A549 (cell line): ENCODE measurements at regions not wholly inside any gene's neighbourhood (a gene's known extent, or its start where the extent isn't known, plus 50 kb on each side); places are given as distances from the start of the nearest gene placed in this dataset.

ENCODE experiments used
- ATAC-seq, 2 experiments: fragments of 200-7000 bp in 1 of 2; fragments of >200 bp in 1 of 2; cut with Nextera tagmentation in 1 of 2; cut with Tn5 transposase in 1 of 2; 3 replicates each; pipeline versions ENCODE4 v1.8.0 to v1.9.1; 2018 to 2020; ENCODE audit warnings: mild to moderate bottlenecking in 1 of 2, moderate library complexity in 1 of 2
- CTCF ChIA-PET: fragments of 300-600 bp; sonication (Branson Sonifier 250); formaldehyde crosslinking; extraction: SDS; loops from one replicate; lab custom pipeline; 2021; ENCODE audit warnings: antibody characterized with exemption, inconsistent platforms; lab: Yijun Ruan, JAX
- POLR2A ChIA-PET: fragments of 350-600 bp; formaldehyde crosslinking; extraction: SDS; loops from one replicate; lab custom pipeline; 2021; ENCODE audit warnings: antibody characterized with exemption, inconsistent platforms; lab: Yijun Ruan, JAX
- DNase-seq, 2 experiments: peaks; one replicate each; pipeline versions ENCODE4 v3.0.0 to v3.0.0-alpha.2; 2011 to 2016; ENCODE audit warnings: low read depth in 1 of 2, low spot score in 1 of 2
- FAIRE-seq: peaks from 2 replicates; lab custom pipeline; 2011; peaks lifted over from hg19 to GRCh38; lab: Jason Lieb, UNC
- H3K27ac ChIP-seq, 2 experiments: fragments of >200 bp; sonication (Bioruptor Twin); formaldehyde crosslinking; 3 replicates each; pipeline ENCODE4 v1.5.1; 2016 to 2017
- H3K4me1 ChIP-seq: fragments of >200 bp; sonication (Bioruptor Twin); formaldehyde crosslinking; 3 replicates; pipeline ENCODE4 v1.6.1; 2016
- H3K4me2 ChIP-seq: fragments of >200 bp; sonication (Bioruptor Twin); formaldehyde crosslinking; 3 replicates; pipeline ENCODE4 v1.6.1; 2016
- H3K4me3 ChIP-seq: fragments of >200 bp; sonication (Bioruptor Twin); formaldehyde crosslinking; 3 replicates; pipeline ENCODE4 v1.5.1; 2016
- H3K9me3 ChIP-seq: fragments of >200 bp; sonication (Bioruptor Twin); formaldehyde crosslinking; 3 replicates; pipeline ENCODE4 v1.6.1; 2016
- CEBPB ChIP-seq, 2 experiments: fragments of >200 bp in 1 of 2; sonication (Bioruptor Twin) in 1 of 2; formaldehyde crosslinking in 1 of 2; IDR thresholded peaks; 2 replicates each; pipeline ENCODE4 v1.6.1; 2012 to 2016
- CHD2 ChIP-seq: fragments of 150-350 bp; IDR thresholded peaks from 2 replicates; pipeline ENCODE4 v1.6.1; 2014; ENCODE audit warnings: low read length; ENCODE audit not compliant: partially characterized antibody
- CHD4 ChIP-seq: fragments of 200-600 bp; sonication (generic); IDR thresholded peaks from 2 replicates; pipeline ENCODE4 v1.6.1; 2016; ENCODE audit warnings: antibody characterized with exemption, mild to moderate bottlenecking, borderline replicate concordance
- EHMT2 ChIP-seq: fragments of 200-600 bp; sonication (generic); IDR thresholded peaks from 2 replicates; pipeline ENCODE4 v1.6.1; 2016; ENCODE audit warnings: antibody characterized with exemption, low read depth, mild to moderate bottlenecking, moderate library complexity
- ELK1 ChIP-seq: fragments of 150-350 bp; IDR thresholded peaks from 2 replicates; pipeline ENCODE4 v1.6.1; 2014; ENCODE audit warnings: low read depth, mild to moderate bottlenecking, low read length
- EP300 ChIP-seq, 2 experiments: fragments of >200 bp; sonication (Bioruptor Twin); formaldehyde crosslinking; IDR thresholded peaks; 2 replicates in 1 of 2; 3 replicates in 1 of 2; pipeline ENCODE4 v1.6.1; 2016 to 2017
- FOXS1 ChIP-seq: fragments of 250-450 bp; sonication (Bioruptor Pico); IDR thresholded peaks from 2 replicates; pipeline ENCODE4 v1.5.0; 2020; ENCODE audit warnings: mild to moderate bottlenecking, moderate library complexity
- GATA3 ChIP-seq: IDR thresholded peaks from 2 replicates; pipeline ENCODE4 v1.6.1; 2012; ENCODE audit warnings: borderline replicate concordance
- HES2 ChIP-seq: fragments of >200 bp; sonication (Bioruptor Twin); formaldehyde crosslinking; IDR thresholded peaks from 2 replicates; pipeline ENCODE4 v1.6.1; 2016
- HMGXB4 ChIP-seq: fragments of 250-450 bp; sonication (Bioruptor Pico); IDR thresholded peaks from 2 replicates; pipeline ENCODE4 v1.5.0; 2021; ENCODE audit warnings: mild to moderate bottlenecking, moderate library complexity, borderline replicate concordance
- HOXA7 ChIP-seq: fragments of 250-450 bp; sonication (Bioruptor Pico); IDR thresholded peaks from 2 replicates; pipeline ENCODE4 v1.5.0; 2020; ENCODE audit warnings: mild to moderate bottlenecking, moderate library complexity
- JUNB ChIP-seq: fragments of >200 bp; sonication (Bioruptor Twin); formaldehyde crosslinking; IDR thresholded peaks from 2 replicates; pipeline ENCODE4 v1.6.1; 2016
- MAX ChIP-seq: IDR thresholded peaks from 2 replicates; pipeline ENCODE4 v1.6.1; 2012
- NFE2L2 ChIP-seq: fragments of 150-350 bp; conservative IDR thresholded peaks from 2 replicates; pipeline ENCODE4 v1.6.1; 2014; ENCODE audit warnings: low read length
- NR3C1 ChIP-seq: fragments of >200 bp; sonication (Bioruptor Twin); formaldehyde crosslinking; IDR thresholded peaks from 3 replicates; pipeline ENCODE4 v1.6.1; 2017
- POLR2AphosphoS2 ChIP-seq: conservative IDR thresholded peaks from 2 replicates; pipeline ENCODE4 v1.6.1; 2012; ENCODE audit warnings: low read length, improper control_type of control experiment, inconsistent platforms
- RARB ChIP-seq: fragments of 250-450 bp; sonication (Bioruptor Pico); IDR thresholded peaks from 2 replicates; pipeline ENCODE4 v1.8.0; 2021; ENCODE audit warnings: mild to moderate bottlenecking, moderate library complexity
- RCOR1 ChIP-seq: fragments of 150-350 bp; IDR thresholded peaks from 2 replicates; pipeline ENCODE4 v1.6.1; 2014; ENCODE audit warnings: antibody characterized with exemption, low read length, low read depth
- REST ChIP-seq: fragments of 200-600 bp; sonication (generic); IDR thresholded peaks from 2 replicates; pipeline ENCODE4 v1.6.1; 2016; ENCODE audit warnings: antibody characterized with exemption, mild to moderate bottlenecking, moderate library complexity
- RFX5 ChIP-seq: fragments of 450-650 bp; IDR thresholded peaks from 2 replicates; pipeline ENCODE4 v1.7.1; 2014; ENCODE audit warnings: antibody characterized with exemption, mild to moderate bottlenecking, moderate library complexity
- SMC3 ChIP-seq: fragments of >200 bp; sonication (Bioruptor Twin); formaldehyde crosslinking; IDR thresholded peaks from 3 replicates; pipeline ENCODE4 v1.6.1; 2018; ENCODE audit warnings: inconsistent platforms
- SREBF2 ChIP-seq: fragments of 450-650 bp; IDR thresholded peaks from 2 replicates; pipeline ENCODE4 v1.6.1; 2014; ENCODE audit warnings: mild to moderate bottlenecking, moderate library complexity
- TFCP2L1 ChIP-seq: fragments of 250-450 bp; sonication (Bioruptor Pico); IDR thresholded peaks from 2 replicates; pipeline ENCODE4 v1.5.0; 2021; ENCODE audit warnings: mild to moderate bottlenecking
- TP53 ChIP-seq: fragments of 250-450 bp; sonication (Bioruptor Pico); IDR thresholded peaks from 2 replicates; pipeline ENCODE4 v1.5.0; 2021; ENCODE audit warnings: mild to moderate bottlenecking, moderate library complexity
- USF2 ChIP-seq: fragments of 450-650 bp; IDR thresholded peaks from 2 replicates; pipeline ENCODE4 v1.6.1; 2014; ENCODE audit warnings: antibody characterized with exemption
- WGBS: methylation state at CpG from one replicate; pipeline ENCODE4 v1.1.6; 2017; ENCODE audit errors: missing lambda C conversion rate; 5-methylcytosine and 5-hydroxymethylcytosine counted together

- Histone ChIP-seq H3K4me1 (no peaks in the 10 kb centered on the region), H3K4me2 (no peak overlapping the region), H3K4me3 (no peak overlapping the region), H3K9me3 (no peaks in the 10 kb centered on the region), H3K27ac (no peak overlapping the region)
- no peak for DNase-seq
- 23% methylated on average over 2 of the region's 2 CpGs for WGBS
- TF ChIP-seq SREBF2, result no peak
- TF ChIP-seq GATA3, result no peak
- TF ChIP-seq TFCP2L1 (CRISPR knock-in tag), result no peak
- no peak for TF ChIP-seq NFE2L2
- TF ChIP-seq CHD4, result no peak
- no peak for TF ChIP-seq JUNB
- no peak for TF ChIP-seq SMC3
- no peak for TF ChIP-seq POLR2AphosphoS2
- TF ChIP-seq CEBPB (IDR thresholded peaks at IDR 0.05), result no peak
- TF ChIP-seq EHMT2, result no peak
- no peak for TF ChIP-seq ELK1
- TF ChIP-seq REST, result no peak
- TF ChIP-seq EP300 (IDR thresholded peaks at IDR 0.05), result no peak
- TF ChIP-seq MAX, result no peak
- FAIRE-seq, result no peak
- POLR2A ChIA-PET, result no interaction called here
- no peak for ATAC-seq
- CTCF ChIA-PET, result no interaction called here
Observed at GRCh38 chr2:34379586-34379985, 780.5 kb upstream of the FAM98A start.

GRCh38 chr2:34373586-34374233 lies 774.6 kb upstream of the FAM98A start:
- FAIRE-seq (no peak), DNase-seq (no peak), ATAC-seq (no peak)
- TF ChIP-seq FOXS1 (CRISPR knock-in tag) (no peak), CHD2 (no peak), RCOR1 (no peak), SREBF2 (no peak), MAX (no peak), RFX5 (no peak), ELK1 (no peak), HMGXB4 (CRISPR knock-in tag) (no peak), NR3C1 (no peak), RARB (CRISPR knock-in tag) (no peak), TP53 (CRISPR knock-in tag) (no peak), HOXA7 (no peak), HES2 (no peak), EP300 (IDR thresholded peaks at IDR 0.05) (no peak), USF2 (no peak)
- no peak overlapping the region for H3K27ac ChIP-seq
- no peaks in the 10 kb centered on the region for H3K9me3 ChIP-seq
- no peaks in the 10 kb centered on the region for H3K4me1 ChIP-seq
- CTCF ChIA-PET, result no interaction called here
- no peak overlapping the region for H3K4me3 ChIP-seq
- no peak overlapping the region for H3K4me2 ChIP-seq
- POLR2A ChIA-PET, result no interaction called here
- WGBS, result 3% methylated on average over 4 of the region's 4 CpGs
